GM23248 (cell line): ENCODE measurements at regions not wholly inside any gene's neighbourhood (a gene's known extent, or its start where the extent isn't known, plus 50 kb on each side); places are given as distances from the start of the nearest gene placed in this dataset.
"Not testable (repeated sequence)": the region's sequence is repeated elsewhere in the genome, so short reads cannot be mapped to it uniquely, and the experiment has no call there.

Source experiments
- EZH2 ChIP-seq: fragments of 200-600 bp; sonication (generic); IDR thresholded peaks from 2 replicates; pipeline ENCODE4 v1.6.1; 2018; ENCODE audit warnings: antibody characterized with exemption, mild to moderate bottlenecking; ENCODE audit not compliant: insufficient read depth, poor library complexity, severe bottlenecking
- EZH2phosphoT487 ChIP-seq: fragments of 200-600 bp; sonication (generic); IDR thresholded peaks from 2 replicates; pipeline ENCODE4 v1.6.1; 2018; ENCODE audit warnings: antibody characterized with exemption, moderate library complexity, mild to moderate bottlenecking, low read depth; ENCODE audit not compliant: insufficient read depth

GRCh38 chr15:20278376-20278775 is 263.2 kb downstream of the GOLGA6L6 start:
- TF ChIP-seq EZH2, EZH2phosphoT487: not testable (repeated sequence)
